Ectodermal cell (in vitro differentiated cells): ENCODE measurements at regions not wholly inside any gene's neighbourhood (a gene's known extent, or its start where the extent isn't known, plus 50 kb on each side); places are given as distances from the start of the nearest gene placed in this dataset.

Experiments used
- H3K27ac ChIP-seq: 2 replicates; pipeline ENCODE4 v1.7.0; 2013; ENCODE audit warnings: mild to moderate bottlenecking, low read depth, low read length; ENCODE audit not compliant: insufficient read depth, poor library complexity, severe bottlenecking
- H3K27me3 ChIP-seq: 2 replicates; pipeline ENCODE4 v1.7.0; 2013; ENCODE audit warnings: mild to moderate bottlenecking, low read length; ENCODE audit not compliant: insufficient read depth, control insufficient read depth, poor library complexity, severe bottlenecking
- H3K36me3 ChIP-seq: one replicate; pipeline ENCODE4 v1.7.0; 2013; ENCODE audit warnings: low read length; ENCODE audit not compliant: control insufficient read depth, insufficient read depth
- H3K4me1 ChIP-seq: one replicate; pipeline ENCODE4 v1.7.0; 2013; ENCODE audit warnings: low read length; ENCODE audit not compliant: control insufficient read depth, insufficient read depth
- H3K4me3 ChIP-seq: 2 replicates; pipeline ENCODE4 v1.7.0; 2013; ENCODE audit warnings: low read depth, low read length, control low read depth; ENCODE audit not compliant: insufficient read depth
- H3K9me3 ChIP-seq: 2 replicates; pipeline ENCODE4 v1.7.0; 2013; ENCODE audit warnings: mild to moderate bottlenecking, low read length, moderate library complexity; ENCODE audit not compliant: control insufficient read depth
- WGBS, 2 experiments: methylation state at CpG; one replicate each; pipeline ENCODE4 v1.1.7; 2013; ENCODE audit warnings: missing lambda C conversion rate in 2 of 2; 5-methylcytosine and 5-hydroxymethylcytosine counted together

DNA sequence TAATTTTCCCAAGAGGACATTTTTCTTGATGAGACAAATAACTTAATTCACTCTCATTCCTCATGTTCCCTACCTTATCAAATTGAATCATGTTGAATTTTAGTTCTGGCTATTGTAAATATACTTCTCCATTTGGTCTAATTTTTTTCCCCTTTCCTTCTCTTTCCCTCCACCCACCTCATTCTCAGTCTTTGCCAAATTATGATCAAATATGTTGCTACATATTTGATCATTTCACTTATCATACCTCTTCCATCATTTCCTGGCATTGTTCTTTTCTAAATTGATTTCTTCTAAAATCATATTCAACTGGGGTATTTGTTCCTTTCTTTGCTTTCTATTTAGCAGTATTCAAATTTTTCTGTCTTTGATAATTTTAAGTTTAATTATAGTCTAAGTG lies 52.3 kb downstream of the HDGFL1 start:
- Histone ChIP-seq H3K27ac (no peak overlapping the region), H3K27me3 (no peaks in the 10 kb centered on the region), H3K4me3 (no peak overlapping the region), H3K4me1 (peaks cover 5% of the 10 kb centered on the region), H3K9me3 (no peaks in the 10 kb centered on the region), H3K36me3 (no peaks in the 10 kb centered on the region)

GRCh38 chr6:22622351-22622750 lies 53.0 kb downstream of the HDGFL1 start:
- no peaks in the 10 kb centered on the region for H3K27me3 ChIP-seq
- no peak overlapping the region for H3K27ac ChIP-seq
- H3K4me1 ChIP-seq = peaks cover 5% of the 10 kb centered on the region
- H3K9me3 ChIP-seq = no peaks in the 10 kb centered on the region
- H3K4me3 ChIP-seq = no peak overlapping the region
- H3K36me3 ChIP-seq = no peaks in the 10 kb centered on the region

GRCh38 chr6:22622813-22623212 lies 53.4 kb downstream of the HDGFL1 start:
- Histone ChIP-seq H3K4me1 (peaks cover 5% of the 10 kb centered on the region), H3K9me3 (no peaks in the 10 kb centered on the region), H3K4me3 (no peak overlapping the region), H3K27ac (no peak overlapping the region), H3K27me3 (no peaks in the 10 kb centered on the region), H3K36me3 (no peaks in the 10 kb centered on the region)
- 82 to 93% methylated on average over 2 of the region's 3 CpGs for WGBS, 2 experiments

DNA sequence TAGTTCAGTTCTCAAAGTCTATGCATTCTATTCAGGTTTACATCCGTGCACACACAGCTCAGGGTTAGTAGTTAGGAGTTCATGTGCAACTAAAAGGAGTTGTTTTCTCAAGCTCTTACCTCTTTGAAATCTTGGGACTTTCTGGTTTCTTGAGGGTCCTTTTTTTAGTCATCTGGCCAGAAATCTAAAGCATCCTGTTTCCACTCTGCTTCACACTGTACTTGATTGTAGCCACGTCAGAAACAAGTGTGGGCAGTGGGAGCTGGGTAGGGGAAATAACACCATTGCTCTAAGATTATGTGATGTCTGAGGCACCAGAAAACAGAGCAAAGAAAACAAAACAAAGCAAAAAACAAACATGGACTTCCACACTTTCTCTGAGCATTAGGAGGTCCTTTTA lies 58.3 kb downstream of the HDGFL1 start:
- Histone ChIP-seq H3K27ac (no peak overlapping the region), H3K27me3 (no peaks in the 10 kb centered on the region), H3K36me3 (no peaks in the 10 kb centered on the region), H3K9me3 (no peaks in the 10 kb centered on the region), H3K4me1 (peaks cover 16% of the 10 kb centered on the region), H3K4me3 (no peak overlapping the region)
- WGBS, 2 experiments = 97 to 100% methylated on average over 1 to 2 of the region's 2 CpGs

- Histone ChIP-seq H3K4me3 (no peak overlapping the region), H3K27ac (no peak overlapping the region), H3K27me3 (no peaks in the 10 kb centered on the region), H3K4me1 (peaks cover 16% of the 10 kb centered on the region), H3K36me3 (no peaks in the 10 kb centered on the region), H3K9me3 (no peaks in the 10 kb centered on the region)
- 67 to 79% methylated on average over 2 of the region's 2 CpGs for WGBS, 2 experiments
Observed at GRCh38 chr6:22631091-22631490, 61.7 kb downstream of the HDGFL1 start.

- WGBS, 2 experiments = 68 to 69% methylated on average over 2 of the region's 2 CpGs
- Histone ChIP-seq H3K27ac (peak overlapping the region; percentile 41), H3K4me3 (no peak overlapping the region), H3K27me3 (no peaks in the 10 kb centered on the region), H3K36me3 (no peaks in the 10 kb centered on the region), H3K9me3 (no peaks in the 10 kb centered on the region), H3K4me1 (peaks cover 16% of the 10 kb centered on the region)
Observed at GRCh38 chr6:22632581-22633145, 63.3 kb downstream of the HDGFL1 start.

DNA sequence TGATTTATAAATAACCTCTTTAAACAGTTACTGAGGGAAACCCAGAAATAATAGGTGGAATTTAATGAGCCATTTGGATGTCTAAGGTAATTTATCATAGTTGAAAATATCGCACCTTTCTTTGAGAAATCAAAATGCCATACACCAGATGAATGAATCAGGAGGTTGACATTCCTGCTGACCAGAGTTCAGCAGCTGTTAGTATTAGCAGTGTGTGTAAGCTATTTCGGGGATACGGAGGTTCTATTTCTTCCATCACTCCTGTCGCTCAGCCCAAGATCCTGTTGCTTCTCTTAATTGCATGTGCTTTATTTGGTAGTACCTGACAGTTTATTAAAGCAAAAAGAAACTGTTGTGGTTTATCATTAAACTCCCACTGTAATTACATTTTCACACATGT lies 67.1 kb downstream of the HDGFL1 start:
- Histone ChIP-seq H3K36me3 (no peaks in the 10 kb centered on the region), H3K27ac (no peak overlapping the region), H3K4me1 (peaks cover 13% of the 10 kb centered on the region), H3K27me3 (no peaks in the 10 kb centered on the region), H3K4me3 (no peak overlapping the region), H3K9me3 (no peaks in the 10 kb centered on the region)
- 94 to 100% methylated on average over 4 of the region's 4 CpGs for WGBS, 2 experiments

- Histone ChIP-seq H3K27ac (no peak overlapping the region), H3K9me3 (no peaks in the 10 kb centered on the region), H3K4me1 (peaks cover 3% of the 10 kb centered on the region), H3K4me3 (no peak overlapping the region), H3K27me3 (no peaks in the 10 kb centered on the region), H3K36me3 (no peaks in the 10 kb centered on the region)
- 97 to 98% methylated on average over 6 of the region's 6 CpGs for WGBS, 2 experiments
Observed at GRCh38 chr6:22637782-22638181, 68.4 kb downstream of the HDGFL1 start.

DNA sequence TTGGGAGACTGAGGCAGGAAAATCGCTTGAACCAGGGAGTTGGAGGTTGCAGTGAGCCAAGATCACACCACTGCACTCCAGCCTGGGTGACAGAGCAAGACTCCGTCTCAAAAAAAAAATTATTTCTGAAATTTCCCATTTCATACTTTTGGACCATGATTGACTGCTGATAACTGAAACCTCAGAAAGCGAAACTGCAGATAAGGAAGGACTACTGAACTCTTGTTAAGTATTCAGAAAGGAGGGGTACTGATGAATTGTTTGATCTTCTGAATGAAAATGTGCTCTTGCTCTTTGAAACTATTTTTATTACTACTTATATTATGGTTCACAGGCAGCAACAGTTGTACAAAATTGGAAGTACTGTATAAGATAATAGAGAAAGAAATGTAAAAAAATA lies 69.0 kb downstream of the HDGFL1 start:
- Histone ChIP-seq H3K36me3 (no peaks in the 10 kb centered on the region), H3K9me3 (no peaks in the 10 kb centered on the region), H3K27me3 (no peaks in the 10 kb centered on the region), H3K27ac (no peak overlapping the region), H3K4me1 (no peaks in the 10 kb centered on the region), H3K4me3 (no peak overlapping the region)
- WGBS, 2 experiments = 93 to 98% methylated on average over 3 of the region's 3 CpGs

GRCh38 chr6:22642254-22642653 lies 72.9 kb downstream of the HDGFL1 start:
- Histone ChIP-seq H3K4me1 (no peaks in the 10 kb centered on the region), H3K27ac (no peak overlapping the region)
- WGBS, 2 experiments = 80 to 86% methylated on average over 1 of the region's 2 CpGs

DNA sequence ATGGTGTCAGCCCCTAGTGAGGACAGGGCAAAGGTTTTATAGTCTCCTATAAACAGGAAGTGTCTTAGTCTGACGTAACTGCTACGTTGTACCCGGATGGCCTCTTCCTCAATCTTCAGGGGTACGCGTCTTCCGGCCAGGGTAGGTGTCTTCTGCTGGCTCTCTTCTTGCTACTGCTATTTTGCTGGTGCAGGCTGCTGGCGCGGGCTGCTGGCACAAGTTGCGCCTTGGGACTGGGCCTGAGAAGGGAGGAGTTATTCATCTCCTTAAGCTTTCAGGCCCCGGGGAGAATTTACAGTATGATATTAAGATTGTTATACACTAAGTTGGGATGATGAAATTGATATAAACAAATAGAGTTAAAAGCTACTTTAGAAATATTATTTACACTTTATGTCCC lies 74.4 kb downstream of the HDGFL1 start:
- H3K27me3 ChIP-seq = no peaks in the 10 kb centered on the region
- H3K27ac ChIP-seq = no peak overlapping the region
- H3K9me3 ChIP-seq = no peaks in the 10 kb centered on the region
- no peak overlapping the region for H3K4me3 ChIP-seq
- no peaks in the 10 kb centered on the region for H3K4me1 ChIP-seq
- WGBS, 2 experiments = 93 to 97% methylated on average over 10 of the region's 10 CpGs
- H3K36me3 ChIP-seq = no peaks in the 10 kb centered on the region

More at GRCh38 chr6:22642254-22642653, 72.9 kb downstream of the HDGFL1 start:
- Histone ChIP-seq H3K27me3 (no peaks in the 10 kb centered on the region), H3K4me3 (no peak overlapping the region), H3K36me3 (no peaks in the 10 kb centered on the region), H3K9me3 (no peaks in the 10 kb centered on the region)
